ENCODE measurements at regions not wholly inside any gene's neighbourhood (a gene's known extent, or its start where the extent isn't known, plus 50 kb on each side); places are given as distances from the start of the nearest gene placed in this dataset.

- no peak for DNase-seq (ENCODE audit: low spot score in 2 of 2, unreplicated experiment in 2 of 2)
- no peaks in the 10 kb centered on the region for H3K27me3 Mint-ChIP-seq (ENCODE audit: low read depth)
- no peak overlapping the region for H3K4me3 Mint-ChIP-seq
- peaks cover 2% of the 10 kb centered on the region for H3K36me3 Mint-ChIP-seq
- no peaks in the 10 kb centered on the region for H3K4me1 Mint-ChIP-seq
- no peak for TF ChIP-seq CTCF (IDR thresholded peaks at IDR 0.05; ENCODE audit: unreplicated experiment)
- peaks cover 14% of the 10 kb centered on the region for H3K9me3 Mint-ChIP-seq
- no peak overlapping the region for H3K27ac Mint-ChIP-seq
Measured at GRCh38 chr12:90757957-90758356, 197.0 kb downstream of the CCER1 start.

- peaks cover 18% of the 10 kb centered on the region for H3K9me3 Mint-ChIP-seq
- no peaks in the 10 kb centered on the region for H3K4me1 Mint-ChIP-seq
- H3K27me3 Mint-ChIP-seq (ENCODE audit: low read depth) = no peaks in the 10 kb centered on the region
- no peak overlapping the region for H3K4me3 Mint-ChIP-seq
- no peak overlapping the region for H3K27ac Mint-ChIP-seq
- no peaks in the 10 kb centered on the region for H3K36me3 Mint-ChIP-seq
- TF ChIP-seq CTCF (IDR thresholded peaks at IDR 0.05; ENCODE audit: unreplicated experiment) = no peak
- no peak for DNase-seq (ENCODE audit: low spot score in 2 of 2, unreplicated experiment in 2 of 2)
Measured at GRCh38 chr12:90745211-90745610, 209.8 kb downstream of the CCER1 start.

- H3K27me3 Mint-ChIP-seq (ENCODE audit: low read depth) = no peaks in the 10 kb centered on the region
- no peaks in the 10 kb centered on the region for H3K36me3 Mint-ChIP-seq
- peaks cover 25% of the 10 kb centered on the region for H3K9me3 Mint-ChIP-seq
- no peak overlapping the region for H3K4me3 Mint-ChIP-seq
- H3K4me1 Mint-ChIP-seq = no peaks in the 10 kb centered on the region
- no peak overlapping the region for H3K27ac Mint-ChIP-seq
- TF ChIP-seq CTCF (IDR thresholded peaks at IDR 0.05; ENCODE audit: unreplicated experiment) = no peak
- no peak for DNase-seq (ENCODE audit: low spot score in 2 of 2, unreplicated experiment in 2 of 2)
Measured at GRCh38 chr12:90741611-90742010, 213.4 kb downstream of the CCER1 start.

GRCh38 chr12:90729736-90730135, 225.2 kb downstream of the CCER1 start:
- Mint-ChIP-seq H3K36me3 (peaks cover 3% of the 10 kb centered on the region), H3K27me3 (ENCODE audit: low read depth) (no peaks in the 10 kb centered on the region), H3K4me3 (no peak overlapping the region), H3K9me3 (peaks cover 14% of the 10 kb centered on the region), H3K27ac (no peak overlapping the region), H3K4me1 (peaks cover 1% of the 10 kb centered on the region)
- TF ChIP-seq CTCF (IDR thresholded peaks at IDR 0.05; ENCODE audit: unreplicated experiment) = no peak
- no peak for DNase-seq (ENCODE audit: low spot score in 2 of 2, unreplicated experiment in 2 of 2)

- peaks cover 6% of the 10 kb centered on the region for H3K9me3 Mint-ChIP-seq
- TF ChIP-seq CTCF (IDR thresholded peaks at IDR 0.05; ENCODE audit: unreplicated experiment) = no peak
- H3K27me3 Mint-ChIP-seq (ENCODE audit: low read depth) = no peaks in the 10 kb centered on the region
- H3K36me3 Mint-ChIP-seq = no peaks in the 10 kb centered on the region
- H3K4me3 Mint-ChIP-seq = no peak overlapping the region
- H3K4me1 Mint-ChIP-seq = no peaks in the 10 kb centered on the region
- no peak overlapping the region for H3K27ac Mint-ChIP-seq
- no peak for DNase-seq (ENCODE audit: low spot score in 2 of 2, unreplicated experiment in 2 of 2)
Measured at GRCh38 chr12:90712671-90713070, 242.3 kb downstream of the CCER1 start.

GRCh38 chr12:90710711-90711110, 244.3 kb downstream of the CCER1 start:
- Mint-ChIP-seq H3K27me3 (ENCODE audit: low read depth) (no peaks in the 10 kb centered on the region), H3K36me3 (no peaks in the 10 kb centered on the region), H3K4me1 (no peaks in the 10 kb centered on the region), H3K27ac (no peak overlapping the region), H3K9me3 (peaks cover 6% of the 10 kb centered on the region), H3K4me3 (no peak overlapping the region)
- no peak for DNase-seq (ENCODE audit: low spot score in 2 of 2, unreplicated experiment in 2 of 2)
- no peak for TF ChIP-seq CTCF (IDR thresholded peaks at IDR 0.05; ENCODE audit: unreplicated experiment)

Data from mesothelial cell of epicardium (in vitro differentiated cells).